ENCODE measurements at regions not wholly inside any gene's neighbourhood (a gene's known extent, or its start where the extent isn't known, plus 50 kb on each side); places are given as distances from the start of the nearest gene placed in this dataset.

DNA sequence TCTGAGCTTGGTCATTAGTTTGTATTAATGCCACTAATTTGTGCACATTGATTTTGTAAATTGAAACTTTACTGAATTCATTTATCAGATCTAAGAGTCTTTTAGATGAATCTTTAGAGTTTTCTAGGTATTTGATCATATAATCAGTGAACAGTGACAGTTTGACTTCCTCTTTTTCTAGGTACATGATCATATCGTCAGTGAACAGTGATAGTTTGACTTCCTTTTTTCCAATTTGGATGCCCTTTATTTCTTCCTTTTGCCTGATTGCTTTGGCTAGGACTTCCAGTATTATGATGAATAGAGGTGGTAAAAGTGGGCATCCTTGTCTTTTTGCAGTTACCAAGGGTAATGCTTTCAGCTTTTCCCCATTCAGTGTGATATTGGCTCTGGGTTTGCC lies 421.4 kb upstream of the CPXCR1 start:
- Histone ChIP-seq H3K79me2 (ENCODE audit: insufficient read depth, low read depth, low read length) (no peaks in the 10 kb centered on the region), H4K20me1 (ENCODE audit: insufficient read depth, low read length) (no peaks in the 10 kb centered on the region), H3K9me3 (ENCODE audit: low read length) (no peaks in the 10 kb centered on the region), H3K36me3 (ENCODE audit: insufficient read depth, low read length) (no peaks in the 10 kb centered on the region), H3K9me2 (ENCODE audit: insufficient read depth, low read length) (no peaks in the 10 kb centered on the region), H3K27ac (ENCODE audit: low read depth, low read length, poor library complexity, severe bottlenecking) (no peak overlapping the region), H2AFZ (ENCODE audit: low read length) (no peak overlapping the region), H3K4me2 (ENCODE audit: low read length) (no peak overlapping the region), H3K4me1 (ENCODE audit: insufficient read depth, low read length, poor library complexity, severe bottlenecking) (no peaks in the 10 kb centered on the region), H3K4me3 (ENCODE audit: low read depth, low read length, poor library complexity, severe bottlenecking) (no peak overlapping the region)
- DNase-seq (ENCODE audit: low spot score) = no peak
- BruUV-seq (replicated peaks) = no TSS peak
- intact Hi-C loops (cut with micrococcal nuclease; ENCODE audit: unreplicated experiment) = no loop called here
- TF ChIP-seq EZH2phosphoT487 (IDR thresholded peaks at IDR 0.05; ENCODE audit: borderline replicate concordance, low read depth, low read length) = no peak
- TF ChIP-seq, protein P1, sequence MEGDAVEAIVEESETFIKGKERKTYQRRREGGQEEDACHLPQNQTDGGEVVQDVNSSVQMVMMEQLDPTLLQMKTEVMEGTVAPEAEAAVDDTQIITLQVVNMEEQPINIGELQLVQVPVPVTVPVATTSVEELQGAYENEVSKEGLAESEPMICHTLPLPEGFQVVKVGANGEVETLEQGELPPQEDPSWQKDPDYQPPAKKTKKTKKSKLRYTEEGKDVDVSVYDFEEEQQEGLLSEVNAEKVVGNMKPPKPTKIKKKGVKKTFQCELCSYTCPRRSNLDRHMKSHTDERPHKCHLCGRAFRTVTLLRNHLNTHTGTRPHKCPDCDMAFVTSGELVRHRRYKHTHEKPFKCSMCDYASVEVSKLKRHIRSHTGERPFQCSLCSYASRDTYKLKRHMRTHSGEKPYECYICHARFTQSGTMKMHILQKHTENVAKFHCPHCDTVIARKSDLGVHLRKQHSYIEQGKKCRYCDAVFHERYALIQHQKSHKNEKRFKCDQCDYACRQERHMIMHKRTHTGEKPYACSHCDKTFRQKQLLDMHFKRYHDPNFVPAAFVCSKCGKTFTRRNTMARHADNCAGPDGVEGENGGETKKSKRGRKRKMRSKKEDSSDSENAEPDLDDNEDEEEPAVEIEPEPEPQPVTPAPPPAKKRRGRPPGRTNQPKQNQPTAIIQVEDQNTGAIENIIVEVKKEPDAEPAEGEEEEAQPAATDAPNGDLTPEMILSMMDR (conservative IDR thresholded peaks at IDR 0.05; ENCODE audit: low read length) = no peak
- ChIA-PET CTCF (ENCODE audit: unreplicated experiment) (no interaction called here), POLR2A (no interaction called here)

DNA sequence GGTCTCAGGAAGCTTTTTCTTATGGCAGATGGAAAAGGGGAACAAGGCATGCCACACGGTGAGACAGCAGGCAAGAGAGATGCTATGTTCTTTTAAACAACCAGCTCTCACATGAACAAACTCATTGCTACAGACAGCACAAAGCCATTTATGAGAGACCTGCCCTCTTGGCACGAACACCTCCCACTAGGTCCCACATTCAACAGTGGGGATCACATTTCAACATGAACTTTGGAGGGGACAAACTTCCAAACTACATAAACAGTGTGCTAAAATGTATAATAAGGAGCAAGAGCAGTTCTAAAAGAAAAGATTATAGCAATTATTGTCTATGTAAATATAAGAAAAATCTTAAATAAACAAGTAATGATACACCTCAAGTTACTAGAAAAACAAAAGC lies 391.8 kb upstream of the CPXCR1 start:
- TF ChIP-seq, protein P1 (conservative IDR thresholded peaks at IDR 0.05; ENCODE audit: low read length) = no peak
- TF ChIP-seq EZH2phosphoT487 (IDR thresholded peaks at IDR 0.05; ENCODE audit: borderline replicate concordance, low read depth, low read length) = no peak
- no peak overlapping the region for H2AFZ ChIP-seq (ENCODE audit: low read length)

DNA sequence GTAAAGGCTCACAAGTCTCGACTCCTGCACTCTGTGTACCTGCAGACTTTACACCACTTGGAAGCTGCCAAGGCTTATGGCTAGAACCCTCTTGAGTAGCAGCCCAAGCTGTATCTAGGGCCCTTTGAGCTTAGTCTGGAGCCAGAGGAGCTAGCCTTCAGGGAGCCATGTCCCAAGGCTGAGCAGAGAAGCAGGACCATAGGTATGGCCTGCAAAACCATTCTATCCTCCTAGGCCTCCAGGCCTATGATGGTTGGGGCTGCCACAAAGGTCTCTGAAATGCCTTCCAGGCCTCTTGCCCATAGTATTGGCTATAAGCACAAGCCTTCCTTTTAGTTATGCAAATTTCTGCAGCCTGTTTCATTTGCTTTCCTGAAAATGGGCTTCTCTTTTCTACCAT lies 380.7 kb upstream of the CPXCR1 start:
- H3K9me3 ChIP-seq (ENCODE audit: low read length) = no peaks in the 10 kb centered on the region
- H2AFZ ChIP-seq (ENCODE audit: low read length) = no peak overlapping the region
- intact Hi-C loops (cut with micrococcal nuclease; ENCODE audit: unreplicated experiment) = no loop called here
- no peak for TF ChIP-seq EZH2phosphoT487 (IDR thresholded peaks at IDR 0.05; ENCODE audit: borderline replicate concordance, low read depth, low read length)
- TF ChIP-seq, protein P1 (conservative IDR thresholded peaks at IDR 0.05; ENCODE audit: low read length) = no peak
- H3K4me1 ChIP-seq (ENCODE audit: insufficient read depth, low read length, poor library complexity, severe bottlenecking) = no peaks in the 10 kb centered on the region
- no TSS peak for BruUV-seq (replicated peaks)
- no peak overlapping the region for H3K4me3 ChIP-seq (ENCODE audit: low read depth, low read length, poor library complexity, severe bottlenecking)
- ChIA-PET POLR2A (no interaction called here), CTCF (ENCODE audit: unreplicated experiment) (no interaction called here)
- H3K36me3 ChIP-seq (ENCODE audit: insufficient read depth, low read length) = no peaks in the 10 kb centered on the region
- H3K79me2 ChIP-seq (ENCODE audit: insufficient read depth, low read depth, low read length) = no peaks in the 10 kb centered on the region
- H3K4me2 ChIP-seq (ENCODE audit: low read length) = no peak overlapping the region
- no peak overlapping the region for H3K27ac ChIP-seq (ENCODE audit: low read depth, low read length, poor library complexity, severe bottlenecking)
- DNase-seq (ENCODE audit: low spot score) = no peak
- no peaks in the 10 kb centered on the region for H4K20me1 ChIP-seq (ENCODE audit: insufficient read depth, low read length)
- no peaks in the 10 kb centered on the region for H3K9me2 ChIP-seq (ENCODE audit: insufficient read depth, low read length)

More for the DNA sequence above, 391.8 kb upstream of the CPXCR1 start:
- Histone ChIP-seq H3K4me2 (ENCODE audit: low read length) (no peak overlapping the region), H3K4me1 (ENCODE audit: insufficient read depth, low read length, poor library complexity, severe bottlenecking) (no peaks in the 10 kb centered on the region), H3K27ac (ENCODE audit: low read depth, low read length, poor library complexity, severe bottlenecking) (no peak overlapping the region), H3K36me3 (ENCODE audit: insufficient read depth, low read length) (no peaks in the 10 kb centered on the region), H3K9me2 (ENCODE audit: insufficient read depth, low read length) (no peaks in the 10 kb centered on the region), H3K4me3 (ENCODE audit: low read depth, low read length, poor library complexity, severe bottlenecking) (no peak overlapping the region), H4K20me1 (ENCODE audit: insufficient read depth, low read length) (no peaks in the 10 kb centered on the region), H3K9me3 (ENCODE audit: low read length) (no peaks in the 10 kb centered on the region), H3K79me2 (ENCODE audit: insufficient read depth, low read depth, low read length) (no peaks in the 10 kb centered on the region)
- POLR2A ChIA-PET = no interaction called here
- no peak for DNase-seq (ENCODE audit: low spot score)
- intact Hi-C loops (cut with micrococcal nuclease; ENCODE audit: unreplicated experiment) = no loop called here
- no TSS peak for BruUV-seq (replicated peaks)
- CTCF ChIA-PET (ENCODE audit: unreplicated experiment) = no interaction called here

Measured in OCI-LY7 (cell line).